AG09319 (cell line): ENCODE measurements at regions not wholly inside any gene's neighbourhood (a gene's known extent, or its start where the extent isn't known, plus 50 kb on each side); places are given as distances from the start of the nearest gene placed in this dataset.
"Not testable (repeated sequence)": the region's sequence is repeated elsewhere in the genome, so short reads cannot be mapped to it uniquely, and the experiment has no call there.

Experiments
- DNase-seq: peaks from one replicate; pipeline ENCODE4 v3.0.0-alpha.2; 2010; ENCODE audit warnings: low read depth; ENCODE audit errors: extremely low read depth
- CTCF ChIP-seq: IDR thresholded peaks from 2 replicates; pipeline ENCODE4 v1.5.1; 2011; ENCODE audit warnings: low read depth, mild to moderate bottlenecking, inconsistent platforms, low read length, moderate library complexity

GRCh38 chr7:32639122-32639521, 143.8 kb downstream of the AVL9 start:
- no peak for TF ChIP-seq CTCF
- no peak for DNase-seq

DNA sequence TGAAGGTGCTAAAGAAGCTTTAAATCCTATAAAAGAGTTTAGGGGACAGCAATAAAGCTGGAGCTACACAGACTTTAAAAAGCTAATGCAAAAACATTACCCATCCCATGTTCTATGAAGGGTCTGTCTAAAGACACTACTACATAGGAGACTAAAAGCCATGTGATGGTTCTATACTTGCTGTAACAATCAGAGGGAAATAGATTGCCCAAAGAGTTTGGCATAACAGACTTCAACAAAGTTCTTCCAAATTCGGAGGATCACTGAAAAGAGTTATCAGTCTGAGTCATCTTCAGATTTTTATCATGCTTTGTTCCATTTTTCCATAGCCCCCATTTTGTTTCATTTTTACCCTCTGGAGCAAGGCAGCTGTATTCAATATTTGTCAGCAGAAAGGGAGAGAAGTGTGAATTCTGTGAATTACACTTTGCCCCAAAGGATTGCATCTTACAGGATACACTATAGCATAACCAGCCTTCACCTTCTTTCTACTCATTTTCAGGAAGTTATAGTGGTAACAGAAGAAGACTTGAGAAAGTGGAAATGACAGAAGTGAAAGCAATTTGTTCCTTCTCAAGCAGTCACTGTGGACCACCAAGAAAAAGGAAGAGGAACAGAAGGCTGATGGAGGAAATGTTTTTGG, 143.3 kb downstream of the AVL9 start:
- DNase-seq, result not testable (repeated sequence)
